Osteoblast (primary cell): ENCODE measurements at regions not wholly inside any gene's neighbourhood (a gene's known extent, or its start where the extent isn't known, plus 50 kb on each side); places are given as distances from the start of the nearest gene placed in this dataset.

Experiments
- DNase-seq: peaks from one replicate; pipeline ENCODE4 v3.0.0; 2011; ENCODE audit warnings: low spot score, mixed read lengths; ENCODE audit not compliant: insufficient read length; ENCODE audit errors: missing footprints
- H2AFZ ChIP-seq: 2 replicates; pipeline ENCODE4 v1.6.0; 2011; ENCODE audit warnings: mild to moderate bottlenecking, low read length
- H3K27ac ChIP-seq: 2 replicates; pipeline ENCODE4 v1.5.1; 2011; ENCODE audit warnings: mild to moderate bottlenecking, low read depth, low read length, moderate library complexity
- H3K27me3 ChIP-seq: 2 replicates; pipeline ENCODE4 v1.6.0; 2012; ENCODE audit warnings: mild to moderate bottlenecking, control low read depth, inconsistent platforms, low read length, moderate library complexity; ENCODE audit not compliant: insufficient read depth
- H3K36me3 ChIP-seq: 2 replicates; pipeline ENCODE4 v1.5.1; 2011; ENCODE audit warnings: mild to moderate bottlenecking, low read length, control low read depth, moderate library complexity; ENCODE audit not compliant: insufficient read depth
- H3K4me1 ChIP-seq: 2 replicates; pipeline ENCODE4 v1.5.1; 2011; ENCODE audit warnings: mild to moderate bottlenecking, low read length, control low read depth, moderate library complexity; ENCODE audit not compliant: insufficient read depth
- H3K4me2 ChIP-seq: 2 replicates; pipeline ENCODE4 v1.6.0; 2011; ENCODE audit warnings: mild to moderate bottlenecking, low read length; ENCODE audit not compliant: insufficient read depth
- H3K4me3 ChIP-seq: fragments of 200-600 bp; sonication (generic); 3 replicates; pipeline ENCODE4 v1.5.1; 2012; ENCODE audit warnings: mild to moderate bottlenecking, low read length, inconsistent platforms; ENCODE audit not compliant: insufficient read depth
- H3K79me2 ChIP-seq: 2 replicates; pipeline ENCODE4 v1.6.0; 2012; ENCODE audit warnings: mild to moderate bottlenecking, low read length, control low read depth, inconsistent platforms; ENCODE audit not compliant: insufficient read depth
- H3K9me3 ChIP-seq: 2 replicates; pipeline ENCODE4 v1.5.1; 2011; ENCODE audit warnings: low read depth, low read length, control low read depth
- H4K20me1 ChIP-seq: 2 replicates; pipeline ENCODE4 v1.6.0; 2012; ENCODE audit warnings: mild to moderate bottlenecking, low read length, control low read depth; ENCODE audit not compliant: insufficient read depth
- CTCF ChIP-seq: IDR thresholded peaks from 2 replicates; pipeline ENCODE4 v1.5.1; 2011; ENCODE audit warnings: mild to moderate bottlenecking, low read depth, low read length, moderate library complexity; ENCODE audit errors: extremely low read depth

DNA sequence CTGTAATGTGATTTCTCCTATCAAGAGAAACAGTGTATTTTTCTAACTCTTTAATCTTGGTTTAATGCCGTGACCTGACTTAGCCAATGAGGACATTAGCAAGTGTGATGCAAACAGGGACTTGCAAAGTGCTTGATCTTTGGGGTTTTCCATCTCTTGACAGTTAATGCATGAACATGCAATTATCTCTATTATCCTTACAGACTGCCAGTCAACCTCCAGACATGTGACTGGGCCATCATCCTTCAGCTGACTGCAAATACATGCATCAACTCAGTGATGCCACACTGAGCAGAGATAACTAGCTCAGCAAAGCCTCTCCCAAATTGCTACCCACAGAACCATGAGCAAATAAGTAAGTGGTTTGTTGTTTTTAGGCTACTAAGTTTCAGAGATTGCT, 409.6 kb downstream of the GPAM start:
- H3K27me3 ChIP-seq = no peaks in the 10 kb centered on the region
- H3K9me3 ChIP-seq = no peaks in the 10 kb centered on the region
- H2AFZ ChIP-seq = no peak overlapping the region
- H4K20me1 ChIP-seq = no peaks in the 10 kb centered on the region
- TF ChIP-seq CTCF = no peak
- H3K4me3 ChIP-seq = no peak overlapping the region
- no peak overlapping the region for H3K27ac ChIP-seq
- no peak for DNase-seq
- no peaks in the 10 kb centered on the region for H3K36me3 ChIP-seq
- H3K4me1 ChIP-seq = no peaks in the 10 kb centered on the region
- no peaks in the 10 kb centered on the region for H3K79me2 ChIP-seq
- H3K4me2 ChIP-seq = no peak overlapping the region

DNA sequence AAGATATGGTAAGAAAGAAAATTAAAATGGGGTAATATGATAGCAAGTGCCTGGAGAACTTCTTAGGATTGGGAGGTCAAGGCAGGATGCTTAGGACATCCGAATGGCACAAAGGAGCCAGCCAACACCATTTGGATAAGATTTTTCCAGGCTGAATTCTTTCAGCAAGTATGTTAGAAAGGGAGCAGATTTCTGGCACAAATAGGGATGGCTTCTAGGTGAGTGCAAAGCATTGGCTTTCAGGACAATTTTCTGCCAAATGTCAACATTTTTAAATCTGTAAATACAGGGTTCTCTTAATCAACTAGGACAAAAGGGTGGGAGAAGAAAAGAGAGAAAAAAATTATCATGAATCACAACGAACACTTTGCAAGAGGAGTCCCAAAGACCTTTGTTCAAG, 409.1 kb downstream of the GPAM start:
- H3K4me3 ChIP-seq = no peak overlapping the region

DNA sequence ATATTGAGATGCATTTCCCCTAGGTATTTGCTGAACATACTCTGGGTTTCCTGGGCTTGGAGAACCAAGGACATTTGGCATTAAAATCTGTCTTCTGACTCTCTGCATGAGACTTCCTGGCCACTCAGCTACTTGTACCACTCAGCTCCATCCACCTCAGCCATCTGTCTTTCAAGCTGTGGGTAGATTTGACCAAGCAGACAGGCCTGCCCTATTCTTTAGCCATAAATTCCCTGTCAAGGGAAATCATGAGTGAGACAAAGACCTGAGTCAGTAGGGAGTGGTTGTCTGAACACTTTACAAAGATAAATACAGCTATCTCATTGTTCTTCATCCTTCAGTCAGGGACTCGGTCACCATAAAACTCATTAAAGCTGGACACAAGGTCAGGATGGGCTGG, 399.1 kb downstream of the GPAM start:
- Histone ChIP-seq H2AFZ (no peak overlapping the region), H3K36me3 (no peaks in the 10 kb centered on the region), H3K9me3 (no peaks in the 10 kb centered on the region), H3K27me3 (no peaks in the 10 kb centered on the region), H3K79me2 (no peaks in the 10 kb centered on the region), H3K4me1 (no peaks in the 10 kb centered on the region), H3K4me3 (no peak overlapping the region), H3K4me2 (no peak overlapping the region), H3K27ac (no peak overlapping the region), H4K20me1 (no peaks in the 10 kb centered on the region)
- DNase-seq = no peak
- TF ChIP-seq CTCF = no peak

More for the DNA sequence above, 409.1 kb downstream of the GPAM start:
- Histone ChIP-seq H3K79me2 (no peaks in the 10 kb centered on the region), H3K27me3 (no peaks in the 10 kb centered on the region), H2AFZ (no peak overlapping the region), H3K27ac (no peak overlapping the region), H4K20me1 (no peaks in the 10 kb centered on the region), H3K4me1 (no peaks in the 10 kb centered on the region), H3K36me3 (no peaks in the 10 kb centered on the region), H3K4me2 (no peak overlapping the region), H3K9me3 (no peaks in the 10 kb centered on the region)
- no peak for DNase-seq
- TF ChIP-seq CTCF = no peak

- no peaks in the 10 kb centered on the region for H4K20me1 ChIP-seq
- no peaks in the 10 kb centered on the region for H3K79me2 ChIP-seq
- H2AFZ ChIP-seq = no peak overlapping the region
- no peak overlapping the region for H3K4me3 ChIP-seq
- no peak for DNase-seq
- no peak overlapping the region for H3K4me2 ChIP-seq
- no peaks in the 10 kb centered on the region for H3K27me3 ChIP-seq
- H3K4me1 ChIP-seq = no peaks in the 10 kb centered on the region
- H3K9me3 ChIP-seq = no peaks in the 10 kb centered on the region
- H3K36me3 ChIP-seq = no peaks in the 10 kb centered on the region
- no peak overlapping the region for H3K27ac ChIP-seq
- TF ChIP-seq CTCF = no peak
These were observed 398.6 kb downstream of the GPAM start for GRCh38 chr10:111784946-111785465.
